Spleen (tissue), 7 donors: ENCODE measurements at regions not wholly inside any gene's neighbourhood (a gene's known extent, or its start where the extent isn't known, plus 50 kb on each side); places are given as distances from the start of the nearest gene placed in this dataset.

Source experiments
- CTCF ChIP-seq, 11 experiments: fragments of 200-600 bp in 7 of 11; fragments of 450-650 bp in 4 of 11; sonication (generic) in 4 of 11; IDR thresholded peaks in 8 of 11; conservative IDR thresholded peaks in 3 of 11; 1 replicate in 7 of 11; 2 replicates in 4 of 11; pipeline versions ENCODE4 v1.4.0 to v1.8.0; 2016 to 2021; ENCODE audit warnings: antibody characterized with exemption in 11 of 11, inconsistent platforms in 4 of 11, mild to moderate bottlenecking in 1 of 11
- POLR2A ChIP-seq, 3 donors: fragments of 450-650 bp; IDR thresholded peaks; one replicate each; pipeline ENCODE4 v1.5.1; 2017; ENCODE audit warnings: antibody characterized with exemption in 3 of 3, mild to moderate bottlenecking in 1 of 3
- donor health status: DM: no; HTN: no; CAD: no; lungs with moderate emphysema.
- donor health status: DM: no; HTN: no; CAD: no.
- donor health status: DM: no; HTN: no; CAD: no.

- TF ChIP-seq CTCF (IDR thresholded peaks at IDR 0.05 in 8 of 11, conservative IDR thresholded peaks at IDR 0.05 in 3 of 11) (no peak), POLR2A (IDR thresholded peaks at IDR 0.05) (no peak)
Measured at GRCh38 chr14:97178781-97179180, 381.6 kb downstream of the VRK1 start.
